ENCODE measurements at regions not wholly inside any gene's neighbourhood (a gene's known extent, or its start where the extent isn't known, plus 50 kb on each side); places are given as distances from the start of the nearest gene placed in this dataset.
"Not testable (repeated sequence)": the region's sequence is repeated elsewhere in the genome, so short reads cannot be mapped to it uniquely, and the experiment has no call there.

DNA sequence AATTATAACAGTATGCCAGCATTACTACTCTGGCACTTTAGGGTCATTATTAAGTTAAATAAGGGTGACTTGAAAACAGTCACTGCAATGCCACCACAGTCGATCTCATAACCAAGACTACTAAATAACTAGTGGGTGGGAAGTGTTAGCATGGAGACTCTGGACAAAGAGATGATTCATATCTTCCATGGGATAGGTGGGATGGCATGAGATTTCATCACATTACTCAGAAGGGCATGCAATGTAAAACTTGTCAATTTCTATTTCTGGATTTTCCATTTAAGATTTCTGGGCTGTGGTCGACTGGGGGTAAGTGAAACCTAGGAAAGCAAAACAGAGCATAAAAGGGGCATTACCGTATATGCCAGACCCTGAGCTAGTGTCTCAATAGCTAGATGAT is 538.9 kb upstream of the GRM7 start:
- TF ChIP-seq, protein P1, sequence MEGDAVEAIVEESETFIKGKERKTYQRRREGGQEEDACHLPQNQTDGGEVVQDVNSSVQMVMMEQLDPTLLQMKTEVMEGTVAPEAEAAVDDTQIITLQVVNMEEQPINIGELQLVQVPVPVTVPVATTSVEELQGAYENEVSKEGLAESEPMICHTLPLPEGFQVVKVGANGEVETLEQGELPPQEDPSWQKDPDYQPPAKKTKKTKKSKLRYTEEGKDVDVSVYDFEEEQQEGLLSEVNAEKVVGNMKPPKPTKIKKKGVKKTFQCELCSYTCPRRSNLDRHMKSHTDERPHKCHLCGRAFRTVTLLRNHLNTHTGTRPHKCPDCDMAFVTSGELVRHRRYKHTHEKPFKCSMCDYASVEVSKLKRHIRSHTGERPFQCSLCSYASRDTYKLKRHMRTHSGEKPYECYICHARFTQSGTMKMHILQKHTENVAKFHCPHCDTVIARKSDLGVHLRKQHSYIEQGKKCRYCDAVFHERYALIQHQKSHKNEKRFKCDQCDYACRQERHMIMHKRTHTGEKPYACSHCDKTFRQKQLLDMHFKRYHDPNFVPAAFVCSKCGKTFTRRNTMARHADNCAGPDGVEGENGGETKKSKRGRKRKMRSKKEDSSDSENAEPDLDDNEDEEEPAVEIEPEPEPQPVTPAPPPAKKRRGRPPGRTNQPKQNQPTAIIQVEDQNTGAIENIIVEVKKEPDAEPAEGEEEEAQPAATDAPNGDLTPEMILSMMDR (IDR thresholded peaks at IDR 0.05; ENCODE audit: borderline replicate concordance, insufficient read depth, low read depth, low read length): no peak
- no peak overlapping the region for H3K4me3 ChIP-seq (ENCODE audit: low read depth, low read length)

DNA sequence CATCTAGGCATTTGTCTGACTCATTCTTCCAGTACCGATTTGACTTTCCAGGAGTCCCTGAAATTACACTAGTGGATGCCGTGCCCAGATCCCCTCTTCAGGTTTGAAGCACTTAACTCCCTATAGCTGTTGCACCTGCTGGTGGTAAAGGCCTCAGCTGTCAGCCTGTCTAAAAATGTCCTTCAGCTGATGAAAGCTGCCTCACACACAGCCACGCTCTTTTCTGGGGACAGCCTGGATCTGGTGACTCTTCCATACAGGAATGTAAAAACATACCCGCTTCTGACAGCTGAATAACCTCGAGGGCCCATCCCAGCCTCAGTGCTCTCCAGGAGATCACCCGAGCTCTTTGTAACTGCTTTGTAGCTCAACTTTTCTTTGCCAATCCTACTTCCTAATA is 534.1 kb upstream of the GRM7 start:
- TF ChIP-seq, protein P1 (IDR thresholded peaks at IDR 0.05; ENCODE audit: borderline replicate concordance, insufficient read depth, low read depth, low read length): no peak
- H3K4me3 ChIP-seq (ENCODE audit: low read depth, low read length): no peak overlapping the region

DNA sequence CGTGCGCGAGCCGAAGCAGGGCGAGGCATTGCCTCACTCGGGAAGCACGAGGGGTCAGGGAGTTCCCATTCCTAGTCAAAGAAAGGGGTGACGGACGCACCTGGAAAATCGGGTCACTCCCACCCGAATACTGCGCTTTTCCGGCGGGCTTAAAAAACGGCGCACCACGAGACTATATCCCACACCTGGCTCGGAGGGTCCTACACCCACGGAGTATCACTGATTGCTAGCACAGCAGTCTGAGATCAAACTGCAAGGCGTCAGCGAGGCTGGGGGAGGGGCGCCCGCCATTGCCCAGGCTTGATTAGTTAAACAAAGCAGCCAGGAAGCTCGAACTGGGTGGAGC is 520.0 kb upstream of the GRM7 start:
- not testable (repeated sequence) for H3K4me3 ChIP-seq (ENCODE audit: low read depth, low read length)

DNA sequence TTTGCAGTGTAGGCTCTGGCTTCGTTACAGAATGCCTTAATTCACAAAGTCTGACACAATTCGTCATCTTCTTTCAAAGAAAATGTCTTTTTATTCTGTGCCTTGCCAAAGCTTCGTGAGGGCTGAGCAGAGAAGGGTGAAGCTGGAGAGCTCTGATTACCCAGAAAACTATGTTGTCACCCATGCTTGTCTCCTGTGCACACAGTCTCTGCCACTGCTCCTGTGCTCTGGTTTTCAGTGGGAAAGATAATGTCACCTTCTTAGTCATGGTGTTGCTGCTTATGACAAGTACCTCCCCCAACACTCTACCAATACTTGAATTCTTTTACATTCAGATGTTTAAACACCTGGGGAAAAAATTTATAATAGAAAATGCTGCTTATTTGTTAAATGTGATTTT is 509.2 kb upstream of the GRM7 start:
- TF ChIP-seq, protein P1 (IDR thresholded peaks at IDR 0.05; ENCODE audit: borderline replicate concordance, insufficient read depth, low read depth, low read length): no peak
- no peak overlapping the region for H3K4me3 ChIP-seq (ENCODE audit: low read depth, low read length)

DNA sequence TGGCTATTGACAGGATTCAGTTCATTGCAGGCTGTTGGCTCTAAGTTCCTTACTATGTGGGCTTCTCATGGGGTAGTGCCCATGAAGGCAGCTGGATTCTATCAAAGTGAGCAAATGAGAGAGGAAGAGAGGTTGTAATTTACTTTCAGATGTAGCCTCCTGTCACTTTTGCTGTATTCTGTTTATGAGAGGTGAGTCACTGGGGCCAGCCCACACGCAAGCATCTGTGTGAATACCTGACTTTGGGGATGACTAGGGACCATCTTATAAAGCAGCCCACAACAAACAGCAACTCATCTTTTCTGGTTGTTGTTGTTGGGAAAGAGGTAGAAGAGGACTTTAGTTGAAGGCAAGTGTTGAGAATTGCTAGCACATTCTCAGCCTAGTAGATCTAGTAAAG is 506.3 kb upstream of the GRM7 start:
- no peak overlapping the region for H3K4me3 ChIP-seq (ENCODE audit: low read depth, low read length)
- TF ChIP-seq, protein P1 (IDR thresholded peaks at IDR 0.05; ENCODE audit: borderline replicate concordance, insufficient read depth, low read depth, low read length): no peak

DNA sequence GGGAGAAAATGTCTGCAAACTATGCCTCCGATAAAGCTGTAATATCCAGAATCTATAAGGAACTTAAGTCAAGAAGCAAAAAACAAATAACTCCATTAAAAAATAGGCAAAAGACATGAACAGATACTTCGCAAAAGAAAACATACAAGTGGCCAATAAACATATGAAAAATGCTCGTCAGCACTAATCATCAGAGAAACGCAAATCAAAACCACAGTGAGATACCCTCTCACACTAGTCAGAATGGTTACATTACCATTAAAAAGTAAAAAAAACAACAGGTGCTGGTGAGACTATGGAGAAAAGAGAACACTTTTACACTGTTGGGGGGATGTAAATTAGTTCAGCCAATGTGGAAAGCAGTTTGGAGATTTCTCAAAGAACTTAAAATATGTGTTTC is 498.5 kb upstream of the GRM7 start:
- TF ChIP-seq, protein P1 (IDR thresholded peaks at IDR 0.05; ENCODE audit: borderline replicate concordance, insufficient read depth, low read depth, low read length): no peak

DNA sequence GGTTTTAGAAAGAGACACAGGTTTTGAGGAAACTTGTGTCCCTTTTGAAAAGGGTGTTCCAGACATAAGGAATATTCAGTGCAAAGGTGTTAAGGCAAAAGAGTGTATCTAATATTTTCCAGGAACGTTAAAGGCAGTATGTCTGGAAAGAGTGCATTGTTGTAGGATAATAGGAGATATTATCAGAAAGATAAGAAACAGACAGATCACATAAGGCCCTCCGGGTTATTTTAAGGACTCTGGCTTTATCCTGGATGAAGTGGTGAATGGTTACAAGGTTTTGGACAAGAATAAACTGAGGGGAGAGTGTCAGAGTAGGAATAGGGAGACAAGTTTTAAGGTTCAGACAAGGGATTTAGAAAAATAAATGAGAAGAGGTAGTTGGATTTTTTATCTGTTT is 493.7 kb upstream of the GRM7 start:
- H3K4me3 ChIP-seq (ENCODE audit: low read depth, low read length): no peak overlapping the region
- TF ChIP-seq, protein P1 (IDR thresholded peaks at IDR 0.05; ENCODE audit: borderline replicate concordance, insufficient read depth, low read depth, low read length): no peak

More for the DNA sequence above, 498.5 kb upstream of the GRM7 start:
- no peak overlapping the region for H3K4me3 ChIP-seq (ENCODE audit: low read depth, low read length)

DNA sequence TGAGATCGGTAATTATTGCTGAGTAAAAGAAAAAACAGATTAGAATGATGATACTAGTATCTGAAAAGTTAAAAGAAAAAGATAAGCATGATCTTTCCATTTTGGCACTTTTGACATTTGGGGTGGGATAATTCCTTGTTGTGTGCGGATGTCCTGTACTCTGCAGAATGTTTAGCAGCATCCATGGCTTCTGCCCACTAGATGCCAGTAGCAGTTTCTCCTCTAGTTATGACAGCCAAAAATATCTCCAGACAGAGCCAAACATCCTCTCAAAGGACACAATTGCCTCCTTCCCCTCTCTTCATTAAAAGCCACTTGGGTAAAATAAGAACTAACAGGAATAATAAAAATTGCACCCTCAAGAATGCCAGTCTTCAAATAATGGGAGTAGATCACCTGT is 468.8 kb upstream of the GRM7 start:
- TF ChIP-seq, protein P1 (IDR thresholded peaks at IDR 0.05; ENCODE audit: borderline replicate concordance, insufficient read depth, low read depth, low read length): 0 out of 2 replicates have a peak, but pooled peaks have one; percentile 1
- no peak overlapping the region for H3K4me3 ChIP-seq (ENCODE audit: low read depth, low read length)
